IMR-90 (cell line): ENCODE measurements at regions not wholly inside any gene's neighbourhood (a gene's known extent, or its start where the extent isn't known, plus 50 kb on each side); places are given as distances from the start of the nearest gene placed in this dataset.

Experiments
- ATAC-seq: fragments of 200-7000 bp; cut with Tn5 transposase; 2 replicates; pipeline ENCODE4 v1.9.1; 2020; ENCODE audit warnings: low read depth, mild to moderate bottlenecking, moderate library complexity
- BruUV-seq: library from RNA; stranded (reverse); fragments of 400-500 nt; replicated peaks from 2 replicates; lab custom pipeline; 2021; lab: Mats Ljungman, UMichigan
- CTCF ChIA-PET: fragments of 300-600 bp; formaldehyde crosslinking; extraction: SDS; loops from one replicate; lab custom pipeline; 2021; ENCODE audit warnings: antibody characterized with exemption; lab: Yijun Ruan, JAX
- POLR2A ChIA-PET: fragments of 300-600 bp; sonication (Branson Sonifier 250); formaldehyde crosslinking; loops from one replicate; lab custom pipeline; 2022; ENCODE audit warnings: antibody characterized with exemption; ENCODE audit not compliant: unreplicated experiment; lab: Charles Lee
- DNase-seq: peaks from one replicate; pipeline ENCODE4 v3.0.0; 2013
- H2AFZ ChIP-seq: replicated peaks from 2 replicates; pipeline ENCODE3; 2013; ENCODE audit warnings: low read length, mild to moderate bottlenecking; ENCODE audit not compliant: poor library complexity
- H2AK5ac ChIP-seq: 2 replicates; pipeline ENCODE4 v1.6.1; 2013; ENCODE audit warnings: low read depth, low read length, inconsistent platforms
- H2AK9ac ChIP-seq: replicated peaks from 2 replicates; pipeline ENCODE3; 2013; ENCODE audit warnings: mild to moderate bottlenecking, low read depth, low read length, moderate library complexity; ENCODE audit not compliant: poor library complexity
- H2BK120ac ChIP-seq: 2 replicates; pipeline ENCODE4 v1.6.1; 2013; ENCODE audit warnings: low read depth, low read length, inconsistent platforms
- H2BK15ac ChIP-seq: 3 replicates; pipeline ENCODE4 v1.6.1; 2013; ENCODE audit warnings: low read depth, low read length, inconsistent platforms
- H2BK20ac ChIP-seq: 2 replicates; pipeline ENCODE4 v1.6.1; 2013; ENCODE audit warnings: low read depth, mild to moderate bottlenecking, inconsistent platforms, low read length, moderate library complexity
- H2BK5ac ChIP-seq: 2 replicates; pipeline ENCODE4 v1.6.1; 2013; ENCODE audit warnings: mild to moderate bottlenecking, low read depth, low read length, inconsistent platforms; ENCODE audit not compliant: poor library complexity, severe bottlenecking
- H3K14ac ChIP-seq: replicated peaks from 2 replicates; pipeline ENCODE4 v1.6.1; 2013; ENCODE audit warnings: low read depth, low read length, inconsistent platforms
- H3K18ac ChIP-seq: 2 replicates; pipeline ENCODE4 v1.6.1; 2013; ENCODE audit warnings: low read depth, low read length, control low read depth
- H3K23ac ChIP-seq: 2 replicates; pipeline ENCODE4 v1.6.1; 2013; ENCODE audit warnings: low read depth, low read length, inconsistent platforms
- H3K27ac ChIP-seq: 2 replicates; pipeline ENCODE4 v1.5.1; 2013; ENCODE audit warnings: mild to moderate bottlenecking, control low read depth, low read length; ENCODE audit not compliant: insufficient read depth
- H3K27me3 ChIP-seq: 2 replicates; pipeline ENCODE4 v1.6.1; 2013; ENCODE audit warnings: low read length; ENCODE audit not compliant: control insufficient read depth, insufficient read depth
- H3K36me3 ChIP-seq: 2 replicates; pipeline ENCODE4 v1.6.1; 2013; ENCODE audit warnings: low read length, mixed read lengths; ENCODE audit not compliant: control insufficient read depth, insufficient read depth
- H3K4ac ChIP-seq: 2 replicates; pipeline ENCODE4 v1.6.1; 2013; ENCODE audit warnings: low read depth, low read length, inconsistent platforms
- H3K4me1 ChIP-seq: 2 replicates; pipeline ENCODE4 v1.6.1; 2013; ENCODE audit warnings: low read length, mixed read lengths; ENCODE audit not compliant: control insufficient read depth, insufficient read depth
- H3K4me2 ChIP-seq: 2 replicates; pipeline ENCODE4 v1.6.1; 2013; ENCODE audit warnings: low read depth, mild to moderate bottlenecking, control low read depth, low read length, moderate library complexity
- H3K4me3 ChIP-seq: 2 replicates; pipeline ENCODE4 v1.5.1; 2013; ENCODE audit warnings: low read depth, mild to moderate bottlenecking, control low read depth, low read length, moderate library complexity; ENCODE audit not compliant: insufficient read depth
- H3K56ac ChIP-seq: 2 replicates; pipeline ENCODE4 v1.6.1; 2013; ENCODE audit warnings: low read length, inconsistent platforms; ENCODE audit not compliant: insufficient read depth; ENCODE audit errors: extremely low read depth
- H3K79me1 ChIP-seq, 2 experiments: 2 replicates each; pipeline ENCODE4 v1.6.1; 2013; ENCODE audit warnings: low read length in 2 of 2, inconsistent platforms in 1 of 2, low read depth in 1 of 2
- H3K9ac ChIP-seq: 2 replicates; pipeline ENCODE4 v1.6.1; 2013; ENCODE audit warnings: low read depth, low read length, control low read depth
- H3K9me1 ChIP-seq: 2 replicates; pipeline ENCODE4 v1.6.1; 2013; ENCODE audit warnings: low read length, inconsistent platforms; ENCODE audit not compliant: insufficient read depth
- H3K9me3 ChIP-seq: 2 replicates; pipeline ENCODE4 v1.6.1; 2013; ENCODE audit warnings: low read length; ENCODE audit not compliant: control insufficient read depth, insufficient read depth
- H4K20me1 ChIP-seq: 2 replicates; pipeline ENCODE4 v1.6.1; 2013; ENCODE audit warnings: low read length, inconsistent platforms; ENCODE audit not compliant: insufficient read depth
- H4K5ac ChIP-seq: 2 replicates; pipeline ENCODE4 v1.6.1; 2013; ENCODE audit warnings: mild to moderate bottlenecking, low read depth, low read length, control low read depth
- H4K8ac ChIP-seq, 2 experiments: 2 replicates each; pipeline ENCODE4 v1.6.1; 2013; ENCODE audit warnings: low read depth in 2 of 2, low read length in 2 of 2, control low read depth in 1 of 2, inconsistent platforms in 1 of 2
- H4K91ac ChIP-seq: 2 replicates; pipeline ENCODE4 v1.6.1; 2013; ENCODE audit warnings: low read depth, low read length, inconsistent platforms; ENCODE audit not compliant: insufficient read depth
- BHLHE40 ChIP-seq: fragments of 150-350 bp; IDR thresholded peaks from 2 replicates; pipeline ENCODE4 v1.6.1; 2016; ENCODE audit warnings: mild to moderate bottlenecking, low read depth, low read length
- CHD1 ChIP-seq: IDR thresholded peaks from 2 replicates; pipeline ENCODE4 v1.6.1; 2012; ENCODE audit warnings: low read depth, low read length, improper control_type of control experiment
- MAZ ChIP-seq: IDR thresholded peaks from 2 replicates; pipeline ENCODE4 v1.6.1; 2012; ENCODE audit warnings: low read depth, mild to moderate bottlenecking, low read length, improper control_type of control experiment, moderate library complexity, borderline replicate concordance
- NFE2L2 ChIP-seq: fragments of 150-350 bp; IDR thresholded peaks from 2 replicates; pipeline ENCODE4 v1.6.1; 2016; ENCODE audit warnings: low read depth, mild to moderate bottlenecking, low read length
- POLR2A ChIP-seq: IDR thresholded peaks from 2 replicates; pipeline ENCODE4 v1.6.1; 2012; ENCODE audit warnings: mild to moderate bottlenecking, low read depth, low read length
- RCOR1 ChIP-seq: IDR thresholded peaks from 2 replicates; pipeline ENCODE4 v1.6.1; 2012; ENCODE audit warnings: mild to moderate bottlenecking, low read length, improper control_type of control experiment; ENCODE audit not compliant: insufficient replicate concordance
- RFX5 ChIP-seq: IDR thresholded peaks from 2 replicates; pipeline ENCODE4 v1.8.0; 2012; ENCODE audit warnings: low read depth, mild to moderate bottlenecking, low read length, moderate library complexity
- SMC3 ChIP-seq: fragments of 150-350 bp; IDR thresholded peaks from 2 replicates; pipeline ENCODE4 v1.6.1; 2016; ENCODE audit warnings: low read depth, mild to moderate bottlenecking, antibody characterized with exemption, low read length, moderate library complexity
- whole genome bisulfite sequencing, 2 experiments: methylation state at CpG; one replicate each; pipeline versions ENCODE4 v1.1.5 to v1.1.7; 2013; ENCODE audit warnings: missing lambda C conversion rate in 2 of 2; ENCODE audit not compliant: insufficient read length in 1 of 2; ENCODE audit errors: extremely low coverage in 2 of 2; 5-methylcytosine and 5-hydroxymethylcytosine counted together
- dilution Hi-C: fragments of 300-500 bp; cut with HindIII; formaldehyde crosslinking; loops from one replicate; pipeline ENCODE4 v1.14.3; 2018; ENCODE audit warnings: low sequenced_read_pairs; ENCODE audit not compliant: unreplicated experiment
- in situ Hi-C: fragments of 300-500 bp; cut with MboI; formaldehyde crosslinking; loops from 3 replicates; pipeline ENCODE4 v1.14.3; 2019; ENCODE audit warnings: low sequenced_read_pairs, inconsistent platforms, mixed read lengths
- intact Hi-C: fragments of 100-400 bp; cut with micrococcal nuclease; formaldehyde crosslinking; loops from 2 replicates; pipeline ENCODE4 v1.10.0; 2022
- TF ChIP-seq, protein P1 (sequence below): fragments of 150-350 bp; IDR thresholded peaks from 2 replicates; pipeline ENCODE4 v1.6.1; 2016; ENCODE audit warnings: low read depth, mild to moderate bottlenecking, low read length, moderate library complexity, borderline replicate concordance

DNA sequence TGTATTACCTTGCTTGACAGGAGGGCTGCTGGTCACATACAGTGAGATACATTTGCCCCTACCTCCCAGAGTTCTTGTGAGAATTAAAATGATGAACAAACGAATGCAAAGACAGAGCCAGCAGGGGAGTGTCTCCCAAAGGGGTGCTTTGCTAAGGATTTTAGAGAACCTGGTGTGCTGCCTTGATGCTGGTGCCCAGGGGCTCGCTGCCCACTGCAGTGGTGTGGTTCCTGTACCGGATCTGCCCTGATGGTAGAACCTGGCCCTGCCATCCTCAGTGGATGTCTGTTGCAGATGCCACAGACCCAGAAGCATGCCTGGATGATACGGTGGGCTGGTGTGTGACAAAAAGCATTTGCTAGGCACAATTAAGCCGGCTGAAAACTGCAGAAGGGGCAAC, 414.8 kb upstream of the HS6ST1 start:
- Histone ChIP-seq H4K5ac (no peak overlapping the region; the same call in 1 of the 2 replicates), H3K27me3 (no peaks in the 10 kb centered on the region; the same call in 1 of the 2 replicates), H4K20me1 (no peaks in the 10 kb centered on the region), H3K79me1 (no peaks in the 10 kb centered on the region), H3K18ac (peak overlapping the region; percentile 53; the same call in 1 of the 2 replicates), H3K23ac (no peak overlapping the region), H4K8ac (peak overlapping the region in 1 of 2 experiments; percentile 5; a peak in 1 of 4 replicates), H3K56ac (no peak overlapping the region), H2BK5ac (no peak overlapping the region), H2AK9ac (peak overlapping the region; percentile 7), H3K9me3 (peaks cover 3% of the 10 kb centered on the region), H2BK15ac (no peak overlapping the region), H3K4me2 (no peak overlapping the region; the same call in 1 of the 2 replicates), H2BK20ac (no peak overlapping the region; the same call in 1 of the 2 replicates), H2AK5ac (no peak overlapping the region), H3K36me3 (no peaks in the 10 kb centered on the region), H3K4me1 (peaks cover 11% of the 10 kb centered on the region; the same call in 1 of the 2 replicates), H3K9me1 (no peaks in the 10 kb centered on the region), H3K14ac (peak overlapping the region; percentile 78; the same call in 1 of the 2 replicates), H4K91ac (peak overlapping the region; percentile 32; the same call in 1 of the 2 replicates), H3K9ac (no peak overlapping the region), H3K27ac (no peak overlapping the region; the same call in 1 of the 2 replicates), H3K4ac (peak overlapping the region; percentile 75; the same call in 1 of the 2 replicates), H2AFZ (peak overlapping the region; percentile 5), H2BK120ac (peak overlapping the region; percentile 73), H3K4me3 (no peak overlapping the region)
- BruUV-seq = no TSS peak
- TF ChIP-seq RFX5 = no peak
- no peak for TF ChIP-seq NFE2L2
- no peak for TF ChIP-seq MAZ
- no peak for TF ChIP-seq SMC3
- TF ChIP-seq BHLHE40 = no peak
- TF ChIP-seq CHD1 = no peak
- no peak for TF ChIP-seq RCOR1
- TF ChIP-seq, protein P1, sequence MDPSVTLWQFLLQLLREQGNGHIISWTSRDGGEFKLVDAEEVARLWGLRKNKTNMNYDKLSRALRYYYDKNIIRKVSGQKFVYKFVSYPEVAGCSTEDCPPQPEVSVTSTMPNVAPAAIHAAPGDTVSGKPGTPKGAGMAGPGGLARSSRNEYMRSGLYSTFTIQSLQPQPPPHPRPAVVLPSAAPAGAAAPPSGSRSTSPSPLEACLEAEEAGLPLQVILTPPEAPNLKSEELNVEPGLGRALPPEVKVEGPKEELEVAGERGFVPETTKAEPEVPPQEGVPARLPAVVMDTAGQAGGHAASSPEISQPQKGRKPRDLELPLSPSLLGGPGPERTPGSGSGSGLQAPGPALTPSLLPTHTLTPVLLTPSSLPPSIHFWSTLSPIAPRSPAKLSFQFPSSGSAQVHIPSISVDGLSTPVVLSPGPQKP = no peak
- no peak for TF ChIP-seq POLR2A
- ATAC-seq (no peak), DNase-seq (no peak)
- ChIA-PET CTCF (no interaction called here), POLR2A (no interaction called here)
- intact Hi-C loops = loop anchor here (2.0 to 10.0 kb wide), 2 partner anchors 197 to 259 kb away; no protein-coding TSS in a partner anchor
- 67% methylated on average over 1 of the region's 5 CpGs; no CpG with 5 or more reads in 1 of the 2 experiments for WGBS, 2 experiments
- in situ Hi-C loops = loop anchor here (25.0 kb wide), 1 partner anchor 671 kb away; no protein-coding TSS in a partner anchor
- dilution Hi-C loops = no loop called here
